MCF 10A (cell line): ENCODE measurements at regions not wholly inside any gene's neighbourhood (a gene's known extent, or its start where the extent isn't known, plus 50 kb on each side); places are given as distances from the start of the nearest gene placed in this dataset.

Experiments
- BruUV-seq: library from RNA; stranded (reverse); fragments of 400-500 nt; replicated peaks from 2 replicates; lab custom pipeline; 2021; lab: Mats Ljungman, UMichigan
- CTCF ChIA-PET: fragments of 300-600 bp; sonication (Branson Sonifier 250); formaldehyde crosslinking; extraction: SDS; loops from one replicate; lab custom pipeline; 2021; ENCODE audit warnings: antibody characterized with exemption, inconsistent platforms; lab: Yijun Ruan, JAX
- POLR2A ChIA-PET: fragments of 300-600, 350-650 bp; sonication (Branson Sonifier 250); formaldehyde crosslinking; extraction: SDS; loops from one replicate; lab custom pipeline; 2020; ENCODE audit warnings: antibody characterized with exemption, inconsistent platforms; lab: Yijun Ruan, JAX
- DNase-seq: peaks from one replicate; pipeline ENCODE4 v3.0.0-alpha.2; 2018; ENCODE audit not compliant: unreplicated experiment
- H3K27ac Mint-ChIP-seq: one replicate; pipeline ENCODE4 v1.8.0; 2022; ENCODE audit warnings: mild to moderate bottlenecking, low read depth, mixed read lengths; ENCODE audit not compliant: unreplicated experiment
- H3K27me3 Mint-ChIP-seq: one replicate; pipeline ENCODE4 v1.8.0; 2022; ENCODE audit warnings: mixed read lengths; ENCODE audit not compliant: insufficient read depth, unreplicated experiment
- H3K36me3 Mint-ChIP-seq: one replicate; pipeline ENCODE4 v1.8.0; 2022; ENCODE audit warnings: mild to moderate bottlenecking, moderate library complexity, mixed read lengths; ENCODE audit not compliant: insufficient read depth, unreplicated experiment
- H3K4me1 Mint-ChIP-seq: one replicate; pipeline ENCODE4 v1.8.0; 2022; ENCODE audit warnings: mixed read lengths; ENCODE audit not compliant: insufficient read depth, unreplicated experiment
- H3K4me3 Mint-ChIP-seq: one replicate; pipeline ENCODE4 v1.8.0; 2022; ENCODE audit warnings: mild to moderate bottlenecking, moderate library complexity, mixed read lengths; ENCODE audit not compliant: unreplicated experiment
- H3K9me3 Mint-ChIP-seq: one replicate; pipeline ENCODE4 v1.8.0; 2022; ENCODE audit warnings: mixed read lengths; ENCODE audit not compliant: unreplicated experiment
- intact Hi-C: fragments of 100-400 bp; cut with micrococcal nuclease; formaldehyde crosslinking; loops from 2 replicates; pipeline ENCODE4 v1.14.1; 2022
- TF ChIP-seq, protein P1 (sequence below): fragments of 200-600 bp; IDR thresholded peaks from one replicate; pipeline ENCODE4 v1.8.0; 2022; ENCODE audit warnings: antibody characterized with exemption, mild to moderate bottlenecking; ENCODE audit not compliant: unreplicated experiment

DNA sequence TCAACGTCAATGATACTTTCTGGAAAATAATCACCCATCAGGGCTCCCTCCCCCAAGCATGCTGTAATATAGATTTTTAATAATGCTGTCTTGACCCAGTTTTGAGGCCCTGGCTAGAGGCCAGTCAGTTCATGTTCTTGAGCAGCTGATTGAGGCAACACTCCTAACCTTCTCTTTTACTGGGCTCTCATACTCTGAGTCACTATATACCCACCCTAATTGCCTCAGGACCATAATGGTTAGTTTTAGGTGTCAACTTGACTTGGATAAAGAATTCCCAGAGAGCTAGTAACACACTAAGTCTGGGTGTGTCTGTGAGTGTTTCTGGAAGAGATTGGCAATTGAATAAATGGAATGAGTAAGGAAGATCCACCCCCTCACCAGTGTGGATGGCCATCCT is 527.0 kb upstream of the ATP2B1 start:
- Mint-ChIP-seq H3K9me3 (no peaks in the 10 kb centered on the region), H3K4me1 (peaks cover 34% of the 10 kb centered on the region), H3K27ac (peak overlapping the region; percentile 76), H3K4me3 (no peak overlapping the region), H3K27me3 (no peaks in the 10 kb centered on the region), H3K36me3 (no peaks in the 10 kb centered on the region)
- ChIA-PET CTCF (no interaction called here), POLR2A (interaction anchor here (0.5 to 1.9 kb wide), 8 partner anchors 8 to 526 kb away, joined by 3 to 6 read pairs (median 4); no protein-coding TSS in a partner anchor)
- BruUV-seq, result no TSS peak
- TF ChIP-seq, protein P1, sequence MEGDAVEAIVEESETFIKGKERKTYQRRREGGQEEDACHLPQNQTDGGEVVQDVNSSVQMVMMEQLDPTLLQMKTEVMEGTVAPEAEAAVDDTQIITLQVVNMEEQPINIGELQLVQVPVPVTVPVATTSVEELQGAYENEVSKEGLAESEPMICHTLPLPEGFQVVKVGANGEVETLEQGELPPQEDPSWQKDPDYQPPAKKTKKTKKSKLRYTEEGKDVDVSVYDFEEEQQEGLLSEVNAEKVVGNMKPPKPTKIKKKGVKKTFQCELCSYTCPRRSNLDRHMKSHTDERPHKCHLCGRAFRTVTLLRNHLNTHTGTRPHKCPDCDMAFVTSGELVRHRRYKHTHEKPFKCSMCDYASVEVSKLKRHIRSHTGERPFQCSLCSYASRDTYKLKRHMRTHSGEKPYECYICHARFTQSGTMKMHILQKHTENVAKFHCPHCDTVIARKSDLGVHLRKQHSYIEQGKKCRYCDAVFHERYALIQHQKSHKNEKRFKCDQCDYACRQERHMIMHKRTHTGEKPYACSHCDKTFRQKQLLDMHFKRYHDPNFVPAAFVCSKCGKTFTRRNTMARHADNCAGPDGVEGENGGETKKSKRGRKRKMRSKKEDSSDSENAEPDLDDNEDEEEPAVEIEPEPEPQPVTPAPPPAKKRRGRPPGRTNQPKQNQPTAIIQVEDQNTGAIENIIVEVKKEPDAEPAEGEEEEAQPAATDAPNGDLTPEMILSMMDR, result no peak
- intact Hi-C loops, result no loop called here
- peak; percentile 82 for DNase-seq

DNA sequence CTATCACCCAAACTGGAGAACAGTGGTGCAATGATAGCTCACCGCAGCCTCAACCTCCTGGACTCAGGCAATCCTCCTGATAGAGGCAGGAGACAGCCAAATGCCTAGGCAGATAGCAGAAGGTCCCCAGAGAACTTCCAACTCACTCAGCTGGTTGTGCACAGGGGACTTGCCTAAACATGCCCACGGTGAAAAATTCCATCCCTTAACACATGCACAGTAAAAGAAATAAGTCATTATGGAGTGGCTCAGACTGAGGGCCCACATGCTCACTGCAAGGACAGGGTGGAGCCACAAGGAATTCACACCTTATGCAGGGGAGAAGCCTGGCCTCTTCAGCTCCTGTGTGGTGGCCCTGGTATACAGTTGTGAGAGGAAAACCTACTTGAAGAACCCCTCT is 525.8 kb upstream of the ATP2B1 start:
- peak; percentile 47 for DNase-seq
- intact Hi-C loops, result no loop called here
- BruUV-seq, result no TSS peak
- Mint-ChIP-seq H3K27me3 (no peaks in the 10 kb centered on the region), H3K4me3 (peak overlapping the region; percentile 2), H3K27ac (peak overlapping the region; percentile 76), H3K9me3 (no peaks in the 10 kb centered on the region), H3K36me3 (no peaks in the 10 kb centered on the region), H3K4me1 (peaks cover 34% of the 10 kb centered on the region)
- ChIA-PET CTCF (interaction anchor here (0.6 kb wide), 1 partner anchor 37 kb away, joined by 4 read pairs; no protein-coding TSS in a partner anchor), POLR2A (interaction anchor here (0.7 to 1.9 kb wide), 3 partner anchors 9 to 599 kb away, joined by 3 to 4 read pairs (median 3); no protein-coding TSS in a partner anchor)
- TF ChIP-seq, protein P1, result no peak

DNA sequence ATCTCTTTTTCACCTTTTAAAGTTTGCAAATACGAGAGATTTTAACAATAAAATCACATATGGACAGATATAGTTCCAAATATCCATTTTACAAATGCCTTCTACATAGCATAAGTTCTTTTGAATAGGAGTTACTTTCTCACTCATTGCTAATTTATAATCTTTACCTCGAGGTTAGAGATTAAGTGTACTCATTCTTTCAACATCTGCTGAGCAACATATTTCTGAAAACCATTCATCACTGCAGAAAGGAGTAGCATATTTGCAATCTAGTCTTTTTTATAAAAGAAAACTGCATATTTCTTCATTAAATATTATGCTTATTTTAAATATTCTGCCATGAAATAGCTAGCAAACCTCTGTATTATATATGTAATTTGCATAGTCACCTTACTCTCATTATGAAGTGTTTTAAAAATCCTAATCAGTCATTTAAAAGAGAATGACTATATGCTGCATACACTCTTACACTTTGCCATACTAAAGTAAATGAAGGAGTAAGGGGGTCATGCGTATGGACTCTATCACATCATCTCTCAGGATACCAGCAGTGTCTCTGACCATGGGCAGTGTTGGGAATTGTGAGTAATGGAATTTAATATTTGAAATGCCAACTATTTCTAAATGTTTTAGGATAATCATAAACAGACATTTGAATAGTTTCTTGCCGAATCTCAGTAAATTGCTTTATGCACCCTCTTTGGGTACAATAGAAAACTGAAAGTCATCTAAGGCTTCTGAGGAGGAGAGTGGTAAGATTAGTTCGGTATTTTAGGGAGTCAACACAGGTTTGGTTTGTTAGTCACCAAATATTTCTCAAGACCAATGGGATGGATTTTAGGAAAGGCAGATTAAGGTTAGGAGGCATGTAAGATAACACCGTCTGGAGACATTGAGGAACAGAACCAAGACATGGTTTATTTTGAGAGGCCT is 524.8 kb upstream of the ATP2B1 start:
- intact Hi-C loops, result no loop called here

More for the DNA sequence above, 524.8 kb upstream of the ATP2B1 start:
- no peaks in the 10 kb centered on the region for H3K9me3 Mint-ChIP-seq
- no peaks in the 10 kb centered on the region for H3K36me3 Mint-ChIP-seq
- POLR2A ChIA-PET, result interaction anchor here (0.7 kb wide), 1 partner anchor 578 kb away, joined by 3 read pairs; no protein-coding TSS in a partner anchor
- no peak for DNase-seq
- CTCF ChIA-PET, result interaction anchor here (0.7 kb wide), 1 partner anchor 502 kb away, joined by 4 read pairs; no protein-coding TSS in a partner anchor
- H3K4me3 Mint-ChIP-seq, result peak overlapping the region; percentile 2
- peak overlapping the region; percentile 76 for H3K27ac Mint-ChIP-seq
- no peaks in the 10 kb centered on the region for H3K27me3 Mint-ChIP-seq
- TF ChIP-seq, protein P1, result no peak
- peaks cover 34% of the 10 kb centered on the region for H3K4me1 Mint-ChIP-seq
- TSS peak; percentile 62 for BruUV-seq
